HG03469 (cell line): ENCODE measurements at regions not wholly inside any gene's neighbourhood (a gene's known extent, or its start where the extent isn't known, plus 50 kb on each side); places are given as distances from the start of the nearest gene placed in this dataset.

ENCODE experiments used
- ATAC-seq: cut with Tn5 transposase; IDR thresholded peaks from one replicate; pipeline ENCODE4 v1.9.1; 2021; ENCODE audit warnings: mild to moderate bottlenecking, moderate library complexity, moderate number of reproducible peaks; ENCODE audit not compliant: unreplicated experiment

- no peak for ATAC-seq
Measured at GRCh38 chr14:100955201-100955600, 51.7 kb upstream of the RTL1 start.

DNA sequence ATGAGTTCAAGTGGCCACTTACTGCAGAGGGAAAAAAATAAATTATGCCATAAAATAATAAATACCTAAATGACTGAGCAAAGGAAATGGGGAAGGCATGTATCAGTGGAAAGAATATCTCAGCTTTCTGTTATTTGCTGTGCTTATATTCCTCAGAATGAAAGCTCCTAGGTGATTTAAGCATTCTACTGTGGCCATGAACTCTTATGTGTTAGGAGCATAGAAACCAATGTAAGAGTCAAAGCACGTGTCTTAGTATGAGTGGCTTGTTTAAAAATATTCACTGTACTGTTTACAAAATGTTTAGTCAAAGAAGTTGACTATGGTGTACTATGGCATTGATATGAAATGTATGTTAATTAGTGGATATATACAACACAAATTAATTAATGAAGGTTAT lies 59.0 kb upstream of the RTL1 start:
- ATAC-seq: no peak

GRCh38 chr14:100965296-100965695 lies 61.8 kb upstream of the RTL1 start:
- ATAC-seq: no peak

- no peak for ATAC-seq
Measured at GRCh38 chr14:100967178-100967577, 63.7 kb upstream of the RTL1 start.

- ATAC-seq: no peak
Measured at GRCh38 chr14:100967930-100968329, 64.4 kb upstream of the RTL1 start.

- no peak for ATAC-seq
Measured at GRCh38 chr14:100972118-100972897, 68.8 kb upstream of the RTL1 start.

- no peak for ATAC-seq
Measured at GRCh38 chr14:100975671-100976070, 72.1 kb upstream of the RTL1 start.

DNA sequence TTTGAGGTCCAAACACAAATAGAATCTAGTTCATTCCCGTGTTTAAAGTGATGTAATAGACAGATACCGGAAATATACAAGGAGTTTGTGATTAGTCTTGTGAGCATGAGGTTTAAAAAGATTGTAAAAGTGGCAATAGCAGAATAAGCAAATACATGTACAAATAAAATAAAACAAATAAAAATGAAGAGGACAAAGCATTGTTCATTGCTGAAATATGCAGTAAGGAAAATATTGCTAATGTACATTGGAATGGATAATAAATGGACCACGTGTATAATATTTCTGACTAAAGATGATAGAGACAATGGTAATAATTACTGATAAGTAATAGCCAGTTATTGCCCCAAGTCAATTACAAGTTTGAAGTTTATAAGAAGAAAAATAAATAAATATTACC lies 75.6 kb upstream of the RTL1 start:
- ATAC-seq: no peak

GRCh38 chr14:100979780-100980179 lies 76.3 kb upstream of the RTL1 start:
- ATAC-seq: no peak

DNA sequence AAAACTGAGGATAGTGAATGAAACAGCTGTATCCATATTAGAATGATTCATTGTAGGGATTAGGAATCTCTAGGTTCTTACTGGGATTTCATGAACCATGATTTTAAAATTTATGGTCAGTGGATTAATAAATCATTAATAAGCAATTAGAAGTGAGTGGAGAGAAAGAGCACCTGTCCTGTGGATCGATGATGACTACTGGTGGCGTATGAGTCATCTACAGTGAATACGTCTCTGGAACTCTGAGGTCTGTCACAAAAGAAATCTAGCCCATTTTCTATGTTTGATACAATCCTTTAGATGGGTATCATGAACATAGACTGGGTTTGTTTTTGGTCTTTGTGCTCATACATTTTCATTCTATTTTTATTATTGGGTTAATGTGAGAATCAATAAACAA lies 77.3 kb upstream of the RTL1 start:
- ATAC-seq: no peak

DNA sequence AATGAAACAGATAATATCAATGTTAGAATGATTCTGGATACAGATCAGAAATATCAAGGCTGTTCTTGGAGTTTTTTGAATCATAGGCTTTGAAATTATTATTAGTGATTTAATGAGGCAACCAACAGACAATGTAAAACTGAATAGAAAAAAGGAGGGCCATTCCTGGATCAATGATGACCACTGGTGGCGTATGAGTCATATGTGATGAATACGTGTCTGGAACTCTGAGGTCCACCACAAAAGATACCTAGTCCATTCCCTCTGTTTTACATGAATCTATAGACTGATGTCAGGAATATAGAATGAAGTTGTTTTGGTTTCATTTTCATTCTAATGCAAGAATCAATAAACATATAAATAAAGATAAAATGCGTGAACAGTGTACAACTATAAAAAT lies 78.3 kb upstream of the RTL1 start:
- ATAC-seq: no peak

DNA sequence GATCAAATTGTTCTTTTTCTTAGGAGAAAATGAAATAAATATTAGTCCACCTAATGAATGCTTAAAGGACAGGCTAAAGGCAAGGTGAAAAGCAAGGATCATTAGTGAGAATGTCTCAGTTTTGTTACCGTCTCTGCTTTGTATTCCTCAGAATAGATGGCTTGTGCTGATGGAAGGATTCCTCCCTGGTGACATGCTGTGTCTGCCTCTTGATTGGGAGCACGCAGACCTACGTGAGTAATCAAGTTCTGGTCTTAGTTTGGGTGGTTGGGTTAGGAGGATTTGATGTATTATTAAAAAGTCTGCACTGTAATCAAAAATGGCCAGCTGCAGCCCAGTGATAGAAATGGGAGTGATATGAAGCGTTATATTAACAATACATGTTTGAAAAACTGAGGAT lies 78.8 kb upstream of the RTL1 start:
- no peak for ATAC-seq

DNA sequence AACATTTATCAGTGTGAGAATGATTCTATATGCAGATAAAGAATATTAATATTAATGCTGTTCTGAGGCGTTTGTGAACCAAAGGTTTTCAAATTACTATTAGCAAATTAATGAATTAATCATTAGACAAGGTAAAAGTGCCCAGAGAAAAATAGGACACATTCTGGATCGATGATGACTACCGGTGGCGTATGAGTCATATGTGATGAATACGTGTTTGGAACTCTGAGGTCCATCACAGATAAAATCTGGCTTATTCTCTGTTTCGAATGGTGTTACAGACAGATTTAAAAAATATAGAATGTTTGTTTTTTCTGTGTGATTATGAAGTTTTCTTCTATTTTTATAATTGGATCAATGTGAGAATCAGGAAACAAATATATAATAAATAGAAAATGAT lies 79.2 kb upstream of the RTL1 start:
- no peak for ATAC-seq

- no peak for ATAC-seq
Measured at GRCh38 chr14:100983710-100984109, 80.2 kb upstream of the RTL1 start.

GRCh38 chr14:100988011-100988410 lies 84.5 kb upstream of the RTL1 start:
- ATAC-seq: no peak

DNA sequence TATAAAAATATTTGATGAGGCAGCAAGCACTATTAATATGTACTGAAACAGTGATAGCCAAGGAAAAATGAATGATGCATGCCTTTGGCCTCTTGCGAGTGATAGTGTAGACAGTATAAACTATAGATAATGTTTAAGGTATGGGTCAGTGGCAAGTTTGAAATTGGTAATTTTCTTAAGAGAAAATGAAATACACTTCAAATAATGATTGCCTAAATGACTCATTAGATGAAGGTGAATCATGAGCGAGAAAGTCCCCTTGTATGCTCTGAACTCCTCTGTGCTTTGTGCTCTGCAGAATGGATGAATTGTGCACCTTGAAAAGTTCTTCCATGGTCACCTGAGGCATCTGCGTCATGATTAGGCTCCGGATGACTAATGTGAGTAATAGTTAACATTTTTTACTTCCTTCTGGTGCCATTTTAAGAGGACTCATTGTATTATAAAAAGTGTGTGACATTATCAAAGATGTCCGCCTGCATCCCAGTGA lies 84.9 kb upstream of the RTL1 start:
- no peak for ATAC-seq

DNA sequence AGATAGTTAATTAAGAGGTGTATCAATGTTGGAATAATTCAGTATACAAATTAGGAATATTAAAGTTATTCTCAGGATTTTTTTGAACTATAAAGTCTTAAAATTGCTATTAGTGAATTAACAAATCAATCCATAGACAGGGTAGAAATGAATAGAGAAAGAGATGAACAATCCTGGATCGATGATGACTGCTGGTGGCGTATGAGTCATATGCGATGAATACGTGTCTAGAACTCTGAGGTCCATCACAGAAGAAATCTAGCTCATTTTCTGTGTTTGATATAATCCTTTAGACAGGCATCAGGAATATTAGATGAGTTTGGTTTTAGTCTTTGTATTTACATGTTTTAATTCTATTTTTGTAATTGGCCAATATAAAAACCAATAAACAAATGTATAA lies 85.4 kb upstream of the RTL1 start:
- ATAC-seq: no peak

GRCh38 chr14:100989924-100990323 lies 86.4 kb upstream of the RTL1 start:
- ATAC-seq: no peak

- ATAC-seq: no peak
Measured at GRCh38 chr14:100994082-100994481, 90.6 kb upstream of the RTL1 start.

- ATAC-seq: no peak
Measured at GRCh38 chr14:100994756-100995330, 91.3 kb upstream of the RTL1 start.

GRCh38 chr14:101000711-101001250 lies 97.3 kb upstream of the RTL1 start:
- ATAC-seq: no peak

- no peak for ATAC-seq
Measured at GRCh38 chr14:101001311-101002069, 98.0 kb upstream of the RTL1 start.
